Calu3 (cell line): ENCODE measurements at regions not wholly inside any gene's neighbourhood (a gene's known extent, or its start where the extent isn't known, plus 50 kb on each side); places are given as distances from the start of the nearest gene placed in this dataset.

Source experiments
- BruUV-seq: library from RNA; stranded (reverse); fragments of 400-500 nt; replicated peaks from 2 replicates; lab custom pipeline; 2021; lab: Mats Ljungman, UMichigan
- CTCF ChIA-PET: fragments of 300-600 bp; sonication (Branson Sonifier 250); formaldehyde crosslinking; loops from one replicate; lab custom pipeline; 2022; ENCODE audit warnings: antibody characterized with exemption; lab: Charles Lee
- DNase-seq: peaks from one replicate; pipeline ENCODE4 v3.0.0; 2022
- H3K27ac Mint-ChIP-seq: one replicate; pipeline ENCODE4 v1.8.0; 2022; ENCODE audit warnings: mixed read lengths; ENCODE audit not compliant: unreplicated experiment
- H3K27me3 Mint-ChIP-seq: one replicate; pipeline ENCODE4 v1.8.0; 2022; ENCODE audit warnings: mixed read lengths; ENCODE audit not compliant: unreplicated experiment
- H3K36me3 Mint-ChIP-seq: one replicate; pipeline ENCODE4 v1.8.0; 2022; ENCODE audit warnings: mild to moderate bottlenecking, moderate library complexity, mixed read lengths; ENCODE audit not compliant: insufficient read depth, unreplicated experiment
- H3K4me1 Mint-ChIP-seq: one replicate; pipeline ENCODE4 v1.8.0; 2022; ENCODE audit warnings: mild to moderate bottlenecking, low read depth, mixed read lengths; ENCODE audit not compliant: unreplicated experiment
- H3K4me3 Mint-ChIP-seq: one replicate; pipeline ENCODE4 v1.8.0; 2022; ENCODE audit warnings: mild to moderate bottlenecking, low read depth, moderate library complexity, mixed read lengths; ENCODE audit not compliant: unreplicated experiment
- H3K9me3 Mint-ChIP-seq: one replicate; pipeline ENCODE4 v1.8.0; 2022; ENCODE audit warnings: low read depth, mixed read lengths; ENCODE audit not compliant: unreplicated experiment
- CTCF ChIP-seq: fragments of 200-600 bp; IDR thresholded peaks from one replicate; pipeline ENCODE4 v1.8.0; 2022; ENCODE audit warnings: antibody characterized with exemption; ENCODE audit not compliant: unreplicated experiment
- intact Hi-C: fragments of 100-400 bp; cut with micrococcal nuclease; formaldehyde crosslinking; loops from one replicate; pipeline ENCODE4 v1.10.0; 2022; ENCODE audit not compliant: unreplicated experiment

- H3K27me3 Mint-ChIP-seq: no peaks in the 10 kb centered on the region
- H3K4me3 Mint-ChIP-seq: no peak overlapping the region
- H3K36me3 Mint-ChIP-seq: no peaks in the 10 kb centered on the region
- intact Hi-C loops: no loop called here
- BruUV-seq: no TSS peak
- no peak for TF ChIP-seq CTCF
- no peak overlapping the region for H3K27ac Mint-ChIP-seq
- H3K4me1 Mint-ChIP-seq: no peaks in the 10 kb centered on the region
- no peak for DNase-seq
- CTCF ChIA-PET: no interaction called here
- no peaks in the 10 kb centered on the region for H3K9me3 Mint-ChIP-seq
Measured at GRCh38 chr9:27802418-27802817, 229.1 kb upstream of the C9orf72 start.

GRCh38 chr9:27808864-27809263, 235.6 kb upstream of the C9orf72 start:
- H3K27me3 Mint-ChIP-seq: peaks cover 12% of the 10 kb centered on the region
- no peak for DNase-seq
- H3K4me1 Mint-ChIP-seq: no peaks in the 10 kb centered on the region
- H3K27ac Mint-ChIP-seq: no peak overlapping the region
- intact Hi-C loops: no loop called here
- no TSS peak for BruUV-seq
- no peaks in the 10 kb centered on the region for H3K9me3 Mint-ChIP-seq
- no peak overlapping the region for H3K4me3 Mint-ChIP-seq
- CTCF ChIA-PET: no interaction called here
- TF ChIP-seq CTCF: no peak
- no peaks in the 10 kb centered on the region for H3K36me3 Mint-ChIP-seq

- no peak overlapping the region for H3K4me3 Mint-ChIP-seq
- BruUV-seq: no TSS peak
- no peak overlapping the region for H3K27ac Mint-ChIP-seq
- H3K4me1 Mint-ChIP-seq: no peaks in the 10 kb centered on the region
- H3K36me3 Mint-ChIP-seq: no peaks in the 10 kb centered on the region
- CTCF ChIA-PET: no interaction called here
- no peak for TF ChIP-seq CTCF
- peaks cover 51% of the 10 kb centered on the region for H3K27me3 Mint-ChIP-seq
- DNase-seq: no peak
- no peaks in the 10 kb centered on the region for H3K9me3 Mint-ChIP-seq
- intact Hi-C loops: no loop called here
Measured at GRCh38 chr9:27817747-27818146, 244.5 kb upstream of the C9orf72 start.

- Mint-ChIP-seq H3K27me3 (peaks cover 51% of the 10 kb centered on the region), H3K36me3 (no peaks in the 10 kb centered on the region), H3K9me3 (no peaks in the 10 kb centered on the region), H3K4me1 (no peaks in the 10 kb centered on the region), H3K27ac (no peak overlapping the region), H3K4me3 (no peak overlapping the region)
- BruUV-seq: no TSS peak
- intact Hi-C loops: no loop called here
- no peak for TF ChIP-seq CTCF
- CTCF ChIA-PET: no interaction called here
- DNase-seq: no peak
Measured at GRCh38 chr9:27818348-27818747, 245.1 kb upstream of the C9orf72 start.
